Uterus (tissue), 3 donors: ENCODE measurements at regions not wholly inside any gene's neighbourhood (a gene's known extent, or its start where the extent isn't known, plus 50 kb on each side); places are given as distances from the start of the nearest gene placed in this dataset.

Experiments
- DNase-seq, 2 donors: peaks; one replicate each; pipeline ENCODE4 v3.0.0-alpha.2; 2019 to 2020
- H3K27ac ChIP-seq, 2 donors: fragments of 200-600 bp; sonication (generic); 1 replicate in 1 of 2; 2 replicates in 1 of 2; pipeline ENCODE4 v1.5.1; 2016 to 2018
- H3K27me3 ChIP-seq, 2 donors: fragments of 200-600 bp; sonication (generic); one replicate each; pipeline ENCODE4 v1.5.1; 2018 to 2019; ENCODE audit warnings: control low read depth in 1 of 2
- H3K36me3 ChIP-seq, 2 donors: fragments of 200-600 bp; sonication (generic); one replicate each; pipeline ENCODE4 v1.5.1; 2019; ENCODE audit warnings: control low read depth in 1 of 2
- H3K4me1 ChIP-seq, 2 donors: fragments of 200-600 bp; sonication (generic); one replicate each; pipeline ENCODE4 v1.5.1; 2018 to 2019; ENCODE audit warnings: control low read depth in 1 of 2
- H3K4me3 ChIP-seq, 2 donors: fragments of 200-600 bp; sonication (generic); 1 replicate in 1 of 2; 2 replicates in 1 of 2; pipeline ENCODE4 v1.5.1; 2018 to 2019; ENCODE audit warnings: mild to moderate bottlenecking in 1 of 2
- H3K9me3 ChIP-seq, 2 donors: fragments of 200-600 bp; sonication (generic); one replicate each; pipeline ENCODE4 v1.5.1; 2019; ENCODE audit warnings: control low read depth in 1 of 2
- CTCF ChIP-seq, 4 experiments: fragments of 200-600 bp in 2 of 4; fragments of 450-650 bp in 2 of 4; sonication (generic) in 2 of 4; IDR thresholded peaks; one replicate each; pipeline ENCODE4 v1.5.1; 2016 to 2019; ENCODE audit warnings: antibody characterized with exemption in 4 of 4, mild to moderate bottlenecking in 2 of 4, moderate library complexity in 1 of 4
- POLR2A ChIP-seq, 2 donors: fragments of 450-650 bp; IDR thresholded peaks; one replicate each; pipeline ENCODE4 v1.6.1; 2016; ENCODE audit warnings: antibody characterized with exemption in 2 of 2, mild to moderate bottlenecking in 1 of 2, moderate library complexity in 1 of 2
- intact Hi-C: fragments of 100-400 bp; cut with DNase I; formaldehyde crosslinking; loops from one replicate; pipeline ENCODE4 v1.15.1; 2023; ENCODE audit warnings: low total_unique reads
- donor health status: DM: yes; HTN: yes; CAD: no.

GRCh38 chr7:125399408-125399807, 469.8 kb upstream of the POT1 start:
- Histone ChIP-seq H3K4me1 (no peaks in the 10 kb centered on the region), H3K27me3 (no peaks in the 10 kb centered on the region), H3K9me3 (no peaks in the 10 kb centered on the region), H3K27ac (no peak overlapping the region), H3K4me3 (no peak overlapping the region), H3K36me3 (no peaks in the 10 kb centered on the region)
- no peak for DNase-seq
- intact Hi-C loops: no loop called here
- TF ChIP-seq CTCF (IDR thresholded peaks at IDR 0.05) (no peak), POLR2A (IDR thresholded peaks at IDR 0.05) (no peak)

GRCh38 chr7:125396466-125397151, 467.0 kb upstream of the POT1 start:
- intact Hi-C loops: no loop called here
- Histone ChIP-seq H3K36me3 (no peaks in the 10 kb centered on the region), H3K27me3 (no peaks in the 10 kb centered on the region), H3K4me3 (no peak overlapping the region), H3K9me3 (no peaks in the 10 kb centered on the region), H3K4me1 (no peaks in the 10 kb centered on the region), H3K27ac (no peak overlapping the region)
- TF ChIP-seq CTCF (IDR thresholded peaks at IDR 0.05) (no peak), POLR2A (IDR thresholded peaks at IDR 0.05) (no peak)
- no peak for DNase-seq

GRCh38 chr7:125391921-125392320, 462.3 kb upstream of the POT1 start:
- Histone ChIP-seq H3K36me3 (no peaks in the 10 kb centered on the region), H3K27ac (no peak overlapping the region), H3K4me1 (no peaks in the 10 kb centered on the region), H3K27me3 (no peaks in the 10 kb centered on the region), H3K9me3 (no peaks in the 10 kb centered on the region), H3K4me3 (no peak overlapping the region)
- no peak for DNase-seq
- intact Hi-C loops: no loop called here
- TF ChIP-seq POLR2A (IDR thresholded peaks at IDR 0.05) (no peak), CTCF (IDR thresholded peaks at IDR 0.05) (no peak)

GRCh38 chr7:125390981-125391380, 461.4 kb upstream of the POT1 start:
- H3K4me1 ChIP-seq: no peaks in the 10 kb centered on the region
- no peak overlapping the region for H3K27ac ChIP-seq
- TF ChIP-seq POLR2A (IDR thresholded peaks at IDR 0.05): no peak
- no peak for TF ChIP-seq CTCF (IDR thresholded peaks at IDR 0.05)
- intact Hi-C loops: no loop called here
- no peaks in the 10 kb centered on the region for H3K9me3 ChIP-seq
- DNase-seq: no peak
- H3K27me3 ChIP-seq: no peaks in the 10 kb centered on the region
- H3K36me3 ChIP-seq: no peaks in the 10 kb centered on the region
- H3K4me3 ChIP-seq: no peak overlapping the region

GRCh38 chr7:125386211-125386610, 456.6 kb upstream of the POT1 start:
- Histone ChIP-seq H3K36me3 (no peaks in the 10 kb centered on the region), H3K27me3 (no peaks in the 10 kb centered on the region), H3K27ac (no peak overlapping the region), H3K9me3 (no peaks in the 10 kb centered on the region), H3K4me3 (no peak overlapping the region), H3K4me1 (no peaks in the 10 kb centered on the region)
- intact Hi-C loops: no loop called here
- no peak for DNase-seq
- TF ChIP-seq POLR2A (IDR thresholded peaks at IDR 0.05) (no peak), CTCF (IDR thresholded peaks at IDR 0.05) (no peak)
